ENCODE measurements at regions not wholly inside any gene's neighbourhood (a gene's known extent, or its start where the extent isn't known, plus 50 kb on each side); places are given as distances from the start of the nearest gene placed in this dataset.

DNA sequence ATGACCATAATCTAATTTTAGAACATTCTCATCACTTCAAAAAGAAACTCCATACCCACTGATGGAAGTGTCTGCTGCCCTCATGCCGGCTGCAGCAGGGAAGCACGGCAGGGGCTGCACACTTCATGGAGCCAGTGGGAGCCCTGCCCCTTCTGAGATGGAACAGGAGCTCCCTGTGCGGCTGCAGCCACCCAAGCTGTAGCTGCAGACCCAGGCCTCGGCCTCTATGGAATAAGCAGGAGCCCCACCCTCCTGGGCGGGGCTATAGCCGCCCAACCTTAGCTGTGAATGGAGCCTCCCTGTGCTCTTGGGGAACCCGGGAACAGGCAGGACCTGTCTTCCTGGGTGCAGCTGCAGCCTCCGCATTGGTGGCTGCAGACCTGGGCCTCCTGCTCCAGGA lies 128.5 kb downstream of the NUDT12 start:
- peak in 1 of 5 donors; percentile 48 for DNase-seq
- Histone ChIP-seq H3K4me3 (ENCODE audit: low read length in 3 of 3) (no peak overlapping the region), H3K9me3 (ENCODE audit: control insufficient read depth in 2 of 3, insufficient read depth in 1 of 3, low read length in 3 of 3) (no peaks in the 10 kb centered on the region), H3K9ac (ENCODE audit: low read length in 3 of 3) (no peak overlapping the region), H3K36me3 (ENCODE audit: control insufficient read depth in 2 of 3, insufficient read depth in 3 of 3, low read length in 3 of 3) (no peaks in the 10 kb centered on the region), H3K27ac (ENCODE audit: low read depth in 2 of 2, low read length in 2 of 2) (no peak overlapping the region), H3K4me1 (ENCODE audit: control insufficient read depth in 2 of 3, insufficient read depth in 2 of 3, low read depth in 1 of 3, low read length in 3 of 3) (no peaks in the 10 kb centered on the region), H3K27me3 (ENCODE audit: control insufficient read depth, insufficient read depth, low read length) (no peaks in the 10 kb centered on the region)
- no peak for FAIRE-seq
- intact Hi-C loops (cut with DNase I), result no loop called here
- TF ChIP-seq, protein P1, sequence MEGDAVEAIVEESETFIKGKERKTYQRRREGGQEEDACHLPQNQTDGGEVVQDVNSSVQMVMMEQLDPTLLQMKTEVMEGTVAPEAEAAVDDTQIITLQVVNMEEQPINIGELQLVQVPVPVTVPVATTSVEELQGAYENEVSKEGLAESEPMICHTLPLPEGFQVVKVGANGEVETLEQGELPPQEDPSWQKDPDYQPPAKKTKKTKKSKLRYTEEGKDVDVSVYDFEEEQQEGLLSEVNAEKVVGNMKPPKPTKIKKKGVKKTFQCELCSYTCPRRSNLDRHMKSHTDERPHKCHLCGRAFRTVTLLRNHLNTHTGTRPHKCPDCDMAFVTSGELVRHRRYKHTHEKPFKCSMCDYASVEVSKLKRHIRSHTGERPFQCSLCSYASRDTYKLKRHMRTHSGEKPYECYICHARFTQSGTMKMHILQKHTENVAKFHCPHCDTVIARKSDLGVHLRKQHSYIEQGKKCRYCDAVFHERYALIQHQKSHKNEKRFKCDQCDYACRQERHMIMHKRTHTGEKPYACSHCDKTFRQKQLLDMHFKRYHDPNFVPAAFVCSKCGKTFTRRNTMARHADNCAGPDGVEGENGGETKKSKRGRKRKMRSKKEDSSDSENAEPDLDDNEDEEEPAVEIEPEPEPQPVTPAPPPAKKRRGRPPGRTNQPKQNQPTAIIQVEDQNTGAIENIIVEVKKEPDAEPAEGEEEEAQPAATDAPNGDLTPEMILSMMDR (IDR thresholded peaks at IDR 0.05; ENCODE audit: borderline replicate concordance, extremely low read depth, insufficient read depth), result no peak

DNA sequence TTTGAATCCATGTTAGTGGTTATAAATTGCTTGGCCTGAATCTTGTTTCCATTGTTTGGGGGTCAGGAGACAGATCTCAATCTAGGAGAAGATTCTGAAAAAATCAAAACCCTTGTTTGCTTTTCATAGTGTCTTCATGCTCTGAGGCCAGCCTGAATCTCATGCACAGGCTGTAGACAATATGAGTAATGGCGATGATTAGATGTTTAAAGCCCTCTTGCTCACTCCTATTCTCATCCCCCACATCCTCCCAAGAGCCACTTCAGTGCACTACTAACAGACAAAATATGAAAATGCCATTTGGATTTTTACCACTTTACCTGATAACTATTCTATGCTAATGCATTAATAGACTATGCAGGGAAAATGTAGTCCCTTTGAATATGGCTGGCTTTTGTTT lies 129.4 kb downstream of the NUDT12 start:
- H3K36me3 ChIP-seq (ENCODE audit: control insufficient read depth in 2 of 3, insufficient read depth in 3 of 3, low read length in 3 of 3), result no peaks in the 10 kb centered on the region
- DNase-seq (no peak), FAIRE-seq (no peak)
- H3K9ac ChIP-seq (ENCODE audit: low read length in 3 of 3), result no peak overlapping the region
- H3K9me3 ChIP-seq (ENCODE audit: control insufficient read depth in 2 of 3, insufficient read depth in 1 of 3, low read length in 3 of 3), result no peaks in the 10 kb centered on the region
- TF ChIP-seq, protein P1 (IDR thresholded peaks at IDR 0.05; ENCODE audit: borderline replicate concordance, extremely low read depth, insufficient read depth), result no peak
- intact Hi-C loops (cut with DNase I), result no loop called here
- H3K4me3 ChIP-seq (ENCODE audit: low read length in 3 of 3), result no peak overlapping the region
- H3K27ac ChIP-seq (ENCODE audit: low read depth in 2 of 2, low read length in 2 of 2), result no peak overlapping the region
- peaks cover 0 to 2% (median 0%) of the 10 kb centered on the region in 3 donors for H3K4me1 ChIP-seq (ENCODE audit: control insufficient read depth in 2 of 3, insufficient read depth in 2 of 3, low read depth in 1 of 3, low read length in 3 of 3)
- H3K27me3 ChIP-seq (ENCODE audit: control insufficient read depth, insufficient read depth, low read length), result no peaks in the 10 kb centered on the region

DNA sequence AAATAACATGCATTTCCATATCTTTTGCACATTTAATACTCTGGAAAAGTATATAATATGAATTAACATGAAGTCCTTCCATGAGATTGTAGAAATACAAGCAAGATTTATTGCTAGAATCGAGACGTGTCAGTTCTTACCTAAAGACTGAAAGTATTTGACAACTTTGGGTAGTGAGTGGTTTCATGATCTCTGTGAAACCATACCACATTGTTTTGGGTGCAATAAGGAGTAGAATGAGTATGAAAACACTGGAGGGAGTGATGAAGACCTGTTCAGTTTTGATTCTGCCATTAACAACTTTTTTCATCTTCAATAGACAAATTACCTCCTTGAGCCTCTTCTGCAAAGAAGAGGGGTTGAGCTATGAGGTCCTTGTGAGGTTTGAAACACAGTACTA lies 133.7 kb downstream of the NUDT12 start:
- Histone ChIP-seq H3K9me3 (ENCODE audit: control insufficient read depth in 2 of 3, insufficient read depth in 1 of 3, low read length in 3 of 3) (no peaks in the 10 kb centered on the region), H3K9ac (ENCODE audit: low read length in 3 of 3) (no peak overlapping the region), H3K4me1 (ENCODE audit: control insufficient read depth in 2 of 3, insufficient read depth in 2 of 3, low read depth in 1 of 3, low read length in 3 of 3) (peaks cover 0 to 11% (median 4%) of the 10 kb centered on the region in 3 donors), H3K27ac (ENCODE audit: low read depth in 2 of 2, low read length in 2 of 2) (no peak overlapping the region), H3K27me3 (ENCODE audit: control insufficient read depth, insufficient read depth, low read length) (no peaks in the 10 kb centered on the region), H3K36me3 (ENCODE audit: control insufficient read depth in 2 of 3, insufficient read depth in 3 of 3, low read length in 3 of 3) (no peaks in the 10 kb centered on the region), H3K4me3 (ENCODE audit: low read length in 3 of 3) (no peak overlapping the region)
- FAIRE-seq, result no peak
- intact Hi-C loops (cut with DNase I), result no loop called here
- DNase-seq, result no peak
- TF ChIP-seq, protein P1 (IDR thresholded peaks at IDR 0.05; ENCODE audit: borderline replicate concordance, extremely low read depth, insufficient read depth), result no peak

DNA sequence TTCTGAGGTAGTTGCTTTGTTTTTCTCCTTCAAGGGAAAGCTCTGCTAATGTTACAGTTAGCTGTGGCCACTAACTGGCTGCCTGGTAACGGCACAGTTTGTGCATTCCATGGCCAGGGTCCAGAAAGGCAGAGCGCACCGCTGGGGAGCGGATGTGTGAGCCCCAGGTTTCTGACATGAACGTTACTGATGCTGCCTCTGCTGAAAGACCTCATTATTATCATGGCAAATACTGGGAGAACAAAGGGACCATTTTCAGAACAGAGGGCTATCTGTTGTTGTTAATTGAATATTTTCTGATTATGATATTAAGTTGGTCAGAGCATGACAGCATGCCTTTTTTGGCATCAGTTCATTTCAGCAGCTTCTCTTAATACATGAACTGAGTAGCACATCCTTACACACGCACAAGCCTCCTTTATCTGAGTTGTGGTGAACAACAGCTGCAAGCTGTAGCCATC lies 134.1 kb downstream of the NUDT12 start:
- no peak overlapping the region for H3K27ac ChIP-seq (ENCODE audit: low read depth in 2 of 2, low read length in 2 of 2)
- DNase-seq (peak; percentile 45 to 73 (median 66)), FAIRE-seq (no peak)
- no peaks in the 10 kb centered on the region for H3K36me3 ChIP-seq (ENCODE audit: control insufficient read depth in 2 of 3, insufficient read depth in 3 of 3, low read length in 3 of 3)
- TF ChIP-seq, protein P1 (IDR thresholded peaks at IDR 0.05; ENCODE audit: borderline replicate concordance, extremely low read depth, insufficient read depth), result no peak
- no peaks in the 10 kb centered on the region for H3K9me3 ChIP-seq (ENCODE audit: control insufficient read depth in 2 of 3, insufficient read depth in 1 of 3, low read length in 3 of 3)
- intact Hi-C loops (cut with DNase I), result no loop called here
- no peak overlapping the region for H3K9ac ChIP-seq (ENCODE audit: low read length in 3 of 3)
- peaks cover 0 to 11% (median 4%) of the 10 kb centered on the region in 3 donors for H3K4me1 ChIP-seq (ENCODE audit: control insufficient read depth in 2 of 3, insufficient read depth in 2 of 3, low read depth in 1 of 3, low read length in 3 of 3)
- no peaks in the 10 kb centered on the region for H3K27me3 ChIP-seq (ENCODE audit: control insufficient read depth, insufficient read depth, low read length)
- H3K4me3 ChIP-seq (ENCODE audit: low read length in 3 of 3), result no peak overlapping the region
